ENCODE measurements at regions not wholly inside any gene's neighbourhood (a gene's known extent, or its start where the extent isn't known, plus 50 kb on each side); places are given as distances from the start of the nearest gene placed in this dataset.

- TF ChIP-seq EZH2phosphoT487 (IDR thresholded peaks at IDR 0.05) (no peak), CTCF (IDR thresholded peaks at IDR 0.05) (no peak)
Measured at GRCh38 chr9:23408874-23409273, 417.2 kb downstream of the ELAVL2 start.

Data from neural progenitor cell (in vitro differentiated cells).